AG10803 (cell line): ENCODE measurements at regions not wholly inside any gene's neighbourhood (a gene's known extent, or its start where the extent isn't known, plus 50 kb on each side); places are given as distances from the start of the nearest gene placed in this dataset.

Experiments used
- DNase-seq: peaks from one replicate; pipeline ENCODE4 v3.0.0; 2010; ENCODE audit warnings: low read depth
- H3K4me3 ChIP-seq: 2 replicates; pipeline ENCODE4 v1.5.1; 2011; ENCODE audit warnings: mild to moderate bottlenecking, low read length, control low read depth
- TF ChIP-seq, protein P1 (sequence below): conservative IDR thresholded peaks from 2 replicates; pipeline ENCODE4 v1.5.1; 2011; ENCODE audit warnings: mild to moderate bottlenecking, low read length, control low read depth, inconsistent platforms

DNA sequence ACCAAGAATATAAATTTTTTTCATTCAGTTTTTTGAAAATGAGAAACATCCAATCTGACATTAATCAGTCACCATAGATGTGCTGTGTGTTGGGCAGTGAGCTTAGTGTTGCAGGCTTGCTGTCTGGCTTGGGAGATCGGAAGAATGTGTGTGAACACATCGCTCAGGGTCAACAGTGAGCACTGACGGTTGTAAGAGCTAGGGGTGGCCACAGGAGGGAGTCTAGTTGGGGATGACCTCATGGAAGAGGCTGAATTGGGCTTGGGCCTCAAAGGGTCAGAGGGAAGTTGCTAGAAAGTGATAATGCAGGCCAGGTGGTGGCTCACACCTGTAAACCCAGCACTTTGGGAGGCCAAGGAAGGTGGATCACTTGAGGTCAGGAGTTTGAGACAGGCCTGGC, 375.4 kb downstream of the DDX10 start:
- H3K4me3 ChIP-seq: no peak overlapping the region
- TF ChIP-seq, protein P1, sequence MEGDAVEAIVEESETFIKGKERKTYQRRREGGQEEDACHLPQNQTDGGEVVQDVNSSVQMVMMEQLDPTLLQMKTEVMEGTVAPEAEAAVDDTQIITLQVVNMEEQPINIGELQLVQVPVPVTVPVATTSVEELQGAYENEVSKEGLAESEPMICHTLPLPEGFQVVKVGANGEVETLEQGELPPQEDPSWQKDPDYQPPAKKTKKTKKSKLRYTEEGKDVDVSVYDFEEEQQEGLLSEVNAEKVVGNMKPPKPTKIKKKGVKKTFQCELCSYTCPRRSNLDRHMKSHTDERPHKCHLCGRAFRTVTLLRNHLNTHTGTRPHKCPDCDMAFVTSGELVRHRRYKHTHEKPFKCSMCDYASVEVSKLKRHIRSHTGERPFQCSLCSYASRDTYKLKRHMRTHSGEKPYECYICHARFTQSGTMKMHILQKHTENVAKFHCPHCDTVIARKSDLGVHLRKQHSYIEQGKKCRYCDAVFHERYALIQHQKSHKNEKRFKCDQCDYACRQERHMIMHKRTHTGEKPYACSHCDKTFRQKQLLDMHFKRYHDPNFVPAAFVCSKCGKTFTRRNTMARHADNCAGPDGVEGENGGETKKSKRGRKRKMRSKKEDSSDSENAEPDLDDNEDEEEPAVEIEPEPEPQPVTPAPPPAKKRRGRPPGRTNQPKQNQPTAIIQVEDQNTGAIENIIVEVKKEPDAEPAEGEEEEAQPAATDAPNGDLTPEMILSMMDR: no peak
- no peak for DNase-seq

DNA sequence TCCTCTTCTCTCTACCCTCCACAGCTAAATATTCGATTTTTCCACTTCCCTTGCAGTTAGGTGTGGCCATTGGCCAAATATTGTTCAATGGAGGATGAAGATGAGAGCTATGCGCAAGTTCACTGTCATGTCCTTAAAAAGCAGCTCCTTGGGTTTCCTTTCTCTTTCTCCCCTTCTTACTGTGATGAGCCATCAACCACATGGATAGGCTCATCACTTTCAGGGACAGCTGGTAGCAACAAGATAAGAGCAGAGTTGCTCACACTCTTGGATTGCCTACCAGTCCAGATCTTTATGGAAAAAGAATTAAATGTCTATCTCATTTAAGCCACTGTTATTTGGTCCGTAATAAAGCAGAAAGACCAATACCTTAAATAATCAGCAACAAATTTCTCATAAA, 377.0 kb downstream of the DDX10 start:
- DNase-seq: no peak
- TF ChIP-seq, protein P1: no peak
- H3K4me3 ChIP-seq: no peak overlapping the region

DNA sequence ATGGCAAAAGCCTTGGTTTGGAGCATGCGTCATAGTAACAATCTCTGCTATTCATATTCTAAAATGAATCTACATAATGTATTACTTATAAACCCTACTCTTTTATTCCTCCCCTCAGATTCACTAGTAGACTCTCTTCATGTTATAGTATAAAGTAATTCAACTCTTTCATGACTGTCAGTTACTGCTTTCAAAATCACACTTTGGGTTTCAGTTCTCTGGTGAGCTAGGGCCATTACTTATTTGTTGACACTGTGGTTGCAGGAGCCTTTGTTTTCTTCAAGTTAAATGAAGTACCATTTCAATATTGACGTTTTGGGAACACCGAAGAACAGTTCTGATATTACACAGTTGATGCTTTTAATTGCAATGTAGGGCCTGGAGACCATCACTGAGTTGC, 378.4 kb downstream of the DDX10 start:
- H3K4me3 ChIP-seq: no peak overlapping the region
- TF ChIP-seq, protein P1: no peak
- no peak for DNase-seq

DNA sequence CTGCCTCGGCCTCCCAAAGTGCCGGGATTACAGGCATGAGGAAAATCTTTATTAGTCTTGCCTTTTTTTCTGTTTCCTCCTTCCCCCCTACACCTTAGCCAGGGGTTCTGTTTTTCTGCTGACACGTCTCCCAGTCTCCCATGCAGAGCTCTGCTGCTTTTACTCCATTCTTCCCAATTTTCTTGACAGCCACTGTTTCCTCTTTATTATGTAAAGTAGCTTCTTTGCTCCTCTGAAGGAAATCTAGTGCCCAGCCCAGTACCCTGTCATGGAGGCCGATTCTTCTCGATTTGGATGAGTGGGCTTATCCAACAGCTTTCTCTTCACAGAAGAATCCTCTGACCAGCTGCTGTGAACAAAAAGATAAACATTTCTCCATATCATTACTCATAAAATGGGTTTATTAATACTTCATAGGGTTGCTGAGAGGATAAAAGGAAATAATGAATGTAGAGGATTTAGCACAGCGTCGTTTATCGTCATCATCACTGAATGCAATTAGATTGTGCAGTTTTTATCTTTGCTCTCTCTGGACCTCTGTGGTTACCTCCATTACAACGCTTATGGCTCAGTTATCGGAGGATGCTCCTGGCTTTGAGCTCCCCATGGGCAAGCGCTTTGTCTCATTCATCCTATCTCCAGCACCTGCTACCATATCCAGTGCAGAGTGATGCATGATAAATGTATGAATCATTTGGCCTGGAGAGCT, 375.6 kb upstream of the C11orf87 start:
- no peak for DNase-seq
- TF ChIP-seq, protein P1: no peak

DNA sequence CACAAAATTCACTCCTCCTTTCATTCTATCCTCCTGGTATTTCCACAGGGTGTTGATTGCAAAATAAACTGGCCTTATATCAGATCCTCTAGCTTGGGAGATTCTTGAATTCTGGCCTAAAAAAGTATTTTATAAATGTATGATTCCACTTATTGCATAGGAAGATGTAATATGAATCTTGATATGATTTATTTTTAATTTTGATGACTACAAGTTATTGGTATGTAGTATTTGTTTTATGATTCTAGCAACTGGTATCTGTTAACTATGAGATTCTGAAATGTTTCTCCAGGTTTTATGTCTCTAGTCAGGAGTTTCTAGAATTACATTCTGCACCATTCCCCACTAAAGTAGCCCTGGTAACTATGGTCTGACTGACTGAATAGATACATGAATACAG, 373.9 kb upstream of the C11orf87 start:
- DNase-seq: peak; percentile 54
- TF ChIP-seq, protein P1: no peak
- no peak overlapping the region for H3K4me3 ChIP-seq

More for the DNA sequence above, 375.6 kb upstream of the C11orf87 start:
- no peak overlapping the region for H3K4me3 ChIP-seq

DNA sequence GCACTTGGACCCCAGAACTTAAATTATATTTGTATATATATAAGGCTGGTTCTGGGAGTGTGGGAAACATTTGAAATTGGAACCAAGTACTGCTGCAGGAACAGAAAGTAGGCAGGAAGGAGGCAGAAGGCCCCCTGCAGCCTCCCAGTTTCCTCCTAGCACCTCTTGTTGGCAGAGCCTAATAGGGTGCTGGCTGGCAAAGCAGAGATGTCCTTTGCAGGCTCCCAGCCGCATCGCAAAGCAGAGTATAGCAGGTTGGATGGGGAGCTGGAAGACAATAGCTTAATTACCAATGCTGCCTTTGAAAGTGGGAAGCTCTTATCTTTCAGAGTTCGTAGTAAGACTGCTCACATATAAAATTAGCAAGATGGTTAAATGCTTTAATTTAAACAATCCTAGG, 370.8 kb upstream of the C11orf87 start:
- DNase-seq: no peak
- TF ChIP-seq, protein P1: no peak
- H3K4me3 ChIP-seq: no peak overlapping the region

DNA sequence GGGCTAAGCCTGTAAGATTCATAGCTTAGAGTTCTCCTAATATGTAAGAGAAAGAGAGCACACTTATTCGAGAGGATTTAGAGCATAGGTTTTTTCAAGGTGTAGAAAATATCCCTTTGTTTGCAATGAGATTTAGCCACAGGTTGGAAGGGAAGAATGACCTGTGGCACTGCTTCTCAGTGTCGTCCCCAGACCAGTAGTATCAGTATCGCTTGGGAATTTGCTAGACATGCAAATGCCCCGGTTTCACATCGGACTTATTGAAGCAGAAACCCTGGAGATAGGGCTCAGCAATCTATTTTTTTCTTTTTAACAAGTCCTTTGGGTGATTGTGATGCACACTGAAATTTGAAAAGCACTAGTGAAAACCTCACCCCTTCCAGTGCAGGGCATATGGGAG, 362.6 kb upstream of the C11orf87 start:
- TF ChIP-seq, protein P1: no peak
- DNase-seq: no peak
- no peak overlapping the region for H3K4me3 ChIP-seq
